Fibroblast of lung (primary cell): ENCODE measurements at regions not wholly inside any gene's neighbourhood (a gene's known extent, or its start where the extent isn't known, plus 50 kb on each side); places are given as distances from the start of the nearest gene placed in this dataset.

Experiments
- DNase-seq, 2 donors: peaks; one replicate each; pipeline versions ENCODE4 v3.0.0 to v3.0.0-alpha.2; 2010; ENCODE audit warnings: low read depth in 2 of 2
- H2AFZ ChIP-seq: 2 replicates; pipeline ENCODE4 v1.5.1; 2012; ENCODE audit warnings: low read length, control low read depth, inconsistent platforms
- H3K27ac ChIP-seq: 2 replicates; pipeline ENCODE4 v1.5.1; 2011; ENCODE audit warnings: low read length, control low read depth; ENCODE audit not compliant: insufficient read depth
- H3K27me3 ChIP-seq: 2 replicates; pipeline ENCODE4 v1.5.1; 2011; ENCODE audit warnings: mild to moderate bottlenecking, low read length; ENCODE audit not compliant: control insufficient read depth, insufficient read depth
- H3K36me3 ChIP-seq: 2 replicates; pipeline ENCODE4 v1.5.1; 2011; ENCODE audit warnings: low read length; ENCODE audit not compliant: control insufficient read depth, insufficient read depth
- H3K4me1 ChIP-seq: 2 replicates; pipeline ENCODE4 v1.5.1; 2011; ENCODE audit warnings: low read length; ENCODE audit not compliant: control insufficient read depth, insufficient read depth; ENCODE audit errors: extremely low read depth
- H3K4me2 ChIP-seq: 2 replicates; pipeline ENCODE4 v1.5.1; 2011; ENCODE audit warnings: low read length, control low read depth; ENCODE audit not compliant: insufficient read depth; ENCODE audit errors: extremely low read depth
- H3K4me3 ChIP-seq, 4 experiments: fragments of 200-600 bp in 1 of 4; sonication (generic) in 1 of 4; replicated peaks in 1 of 4; 2 replicates each; pipeline ENCODE4 v1.5.1; 2011 to 2016; ENCODE audit warnings: low read length in 4 of 4, low read depth in 3 of 4, mild to moderate bottlenecking in 3 of 4, control low read depth in 2 of 4, inconsistent platforms in 1 of 4, mixed read lengths in 1 of 4; ENCODE audit not compliant: insufficient read depth in 1 of 4; ENCODE audit errors: control extremely low read depth in 1 of 4
- H3K79me2 ChIP-seq: 2 replicates; pipeline ENCODE4 v1.5.1; 2012; ENCODE audit warnings: mild to moderate bottlenecking, low read length, inconsistent platforms; ENCODE audit not compliant: control insufficient read depth, insufficient read depth
- H3K9ac ChIP-seq: 2 replicates; pipeline ENCODE4 v1.5.1; 2011; ENCODE audit warnings: mild to moderate bottlenecking, low read length, control low read depth; ENCODE audit not compliant: insufficient read depth
- H3K9me3 ChIP-seq: 2 replicates; pipeline ENCODE4 v1.5.1; 2012; ENCODE audit warnings: low read depth, low read length; ENCODE audit not compliant: control insufficient read depth, insufficient read depth
- H4K20me1 ChIP-seq: 2 replicates; pipeline ENCODE4 v1.5.1; 2011; ENCODE audit warnings: low read length; ENCODE audit not compliant: control insufficient read depth, insufficient read depth; ENCODE audit errors: extremely low read depth
- CTCF ChIP-seq, 2 donors: IDR thresholded peaks in 1 of 2; conservative IDR thresholded peaks in 1 of 2; 1 replicate in 1 of 2; 2 replicates in 1 of 2; pipeline ENCODE4 v1.5.1; 2011 to 2012; ENCODE audit warnings: low read length in 2 of 2, control low read depth in 1 of 2, inconsistent platforms in 1 of 2, low read depth in 1 of 2, mild to moderate bottlenecking in 1 of 2
- EZH2 ChIP-seq: IDR thresholded peaks from 2 replicates; pipeline ENCODE4 v1.5.1; 2012; ENCODE audit warnings: low read length, control low read depth, mild to moderate bottlenecking; ENCODE audit errors: missing control alignments

DNA sequence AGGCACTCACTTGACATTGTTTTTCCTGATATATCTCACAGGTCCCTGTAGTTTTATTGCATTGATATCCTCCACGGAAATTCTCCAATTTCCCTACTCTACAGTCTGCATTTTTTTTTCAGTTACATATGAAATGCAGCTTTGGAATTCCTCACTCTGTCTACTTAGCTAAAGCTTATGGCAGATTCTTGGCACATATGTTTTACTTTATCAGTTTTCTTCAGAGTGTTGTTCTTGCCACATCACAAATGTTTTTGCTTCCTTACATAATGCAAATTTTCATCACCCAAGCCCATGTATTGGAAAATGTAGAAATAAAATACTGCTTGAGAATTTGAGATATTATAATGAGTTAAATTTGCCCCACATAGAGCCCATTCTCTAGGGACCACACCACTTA lies 1895.1 kb downstream of the MRPL39 start:
- no peak for DNase-seq
- Histone ChIP-seq H3K9me3 (no peaks in the 10 kb centered on the region), H3K79me2 (no peaks in the 10 kb centered on the region), H3K4me3 (no peak overlapping the region), H2AFZ (no peak overlapping the region), H3K27me3 (no peaks in the 10 kb centered on the region), H3K36me3 (no peaks in the 10 kb centered on the region), H3K4me2 (no peak overlapping the region), H4K20me1 (no peaks in the 10 kb centered on the region), H3K27ac (no peak overlapping the region), H3K4me1 (no peaks in the 10 kb centered on the region), H3K9ac (no peak overlapping the region)
- TF ChIP-seq CTCF (conservative IDR thresholded peaks at IDR 0.05 in 1 of 2, IDR thresholded peaks at IDR 0.05 in 1 of 2; ENCODE audit: low read depth in 1 of 2, low read length in 2 of 2): no peak
- no peak for TF ChIP-seq EZH2

- Histone ChIP-seq H3K36me3 (no peaks in the 10 kb centered on the region), H3K27me3 (no peaks in the 10 kb centered on the region), H3K4me2 (no peak overlapping the region), H3K9ac (no peak overlapping the region), H3K4me1 (no peaks in the 10 kb centered on the region), H3K4me3 (no peak overlapping the region), H4K20me1 (no peaks in the 10 kb centered on the region), H3K27ac (no peak overlapping the region), H2AFZ (no peak overlapping the region), H3K79me2 (no peaks in the 10 kb centered on the region), H3K9me3 (no peaks in the 10 kb centered on the region)
- DNase-seq: no peak
- TF ChIP-seq EZH2: no peak
- TF ChIP-seq CTCF (conservative IDR thresholded peaks at IDR 0.05 in 1 of 2, IDR thresholded peaks at IDR 0.05 in 1 of 2; ENCODE audit: low read depth in 1 of 2, low read length in 2 of 2): no peak
Observed at GRCh38 chr21:23706431-23706830, 1900.8 kb downstream of the MRPL39 start.

- H3K27ac ChIP-seq: no peak overlapping the region
- H3K27me3 ChIP-seq: no peaks in the 10 kb centered on the region
- no peak overlapping the region for H2AFZ ChIP-seq
Observed at GRCh38 chr21:23699402-23699801, 1907.9 kb downstream of the MRPL39 start.

More at GRCh38 chr21:23699402-23699801, 1907.9 kb downstream of the MRPL39 start:
- H3K9ac ChIP-seq: no peak overlapping the region
- H3K4me3 ChIP-seq: no peak overlapping the region
- H3K4me1 ChIP-seq: no peaks in the 10 kb centered on the region
- no peaks in the 10 kb centered on the region for H4K20me1 ChIP-seq
- no peak overlapping the region for H3K4me2 ChIP-seq
- no peak for DNase-seq
- H3K79me2 ChIP-seq: no peaks in the 10 kb centered on the region
- TF ChIP-seq CTCF (conservative IDR thresholded peaks at IDR 0.05 in 1 of 2, IDR thresholded peaks at IDR 0.05 in 1 of 2; ENCODE audit: low read depth in 1 of 2, low read length in 2 of 2) (no peak), EZH2 (no peak)
- H3K36me3 ChIP-seq: no peaks in the 10 kb centered on the region
- H3K9me3 ChIP-seq: no peaks in the 10 kb centered on the region
